Activated CD4-positive, CD25-positive, alpha-beta regulatory T cell treated with anti-CD3 and anti-CD28 coated beads, Interleukin-2, amount 50 U/mL, for 24 hours (primary cell): ENCODE measurements at regions not wholly inside any gene's neighbourhood (a gene's known extent, or its start where the extent isn't known, plus 50 kb on each side); places are given as distances from the start of the nearest gene placed in this dataset.
A peak's percentile ranks its signal among the peaks of the same experiment; 100 is the strongest.
"Not testable (repeated sequence)": the region's sequence is repeated elsewhere in the genome, so short reads cannot be mapped to it uniquely, and the experiment has no call there.

Source experiments
- ATAC-seq, 2 donors: fragments of 150-1000 bp; cut with Tn5 transposase; one replicate each; pipeline ENCODE4 v1.10.0; 2021; ENCODE audit warnings: mild to moderate bottlenecking in 1 of 2, moderate library complexity in 1 of 2

- ATAC-seq = peak; percentile 60 to 63
These were observed 713.4 kb upstream of the ACO1 start for GRCh38 chr9:31671011-31671410.

DNA sequence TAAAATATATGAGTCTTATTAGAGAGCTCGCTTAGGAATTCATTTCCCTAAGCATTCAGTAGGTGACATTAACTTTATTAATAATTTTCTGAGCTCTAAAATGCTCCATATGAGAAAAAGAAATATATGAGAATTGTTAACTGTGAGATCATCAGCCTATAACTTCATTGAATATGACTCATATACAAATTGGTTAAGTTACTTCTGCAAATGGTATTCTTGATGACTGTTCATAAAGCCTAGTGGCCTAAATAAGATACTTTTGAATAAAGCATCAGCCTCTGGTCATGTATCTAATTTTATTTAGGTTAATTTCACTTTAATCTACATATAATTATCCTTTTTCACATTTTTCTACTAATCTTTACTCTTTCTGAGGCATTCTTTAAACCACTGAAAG, 710.2 kb upstream of the ACO1 start:
- ATAC-seq = peak; percentile 57 to 64

DNA sequence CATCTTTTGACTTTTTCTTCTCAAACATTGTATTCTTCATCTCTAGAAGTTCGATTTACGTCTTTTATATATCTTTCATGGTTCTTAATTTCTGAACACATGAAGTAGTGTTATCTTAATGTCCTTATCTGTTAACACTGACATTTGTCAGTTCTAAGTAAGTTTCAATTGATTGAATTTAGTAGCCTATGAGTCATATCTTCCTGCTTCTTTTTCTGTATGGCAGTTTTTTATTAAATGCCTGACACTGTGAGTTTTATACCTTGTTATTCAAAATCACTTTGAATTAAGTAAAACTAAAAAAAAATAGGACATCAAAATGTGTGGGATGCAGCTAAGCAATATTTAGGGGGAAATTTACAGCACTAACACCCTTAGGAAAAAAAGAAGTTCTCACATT, 707.0 kb upstream of the ACO1 start:
- ATAC-seq = peak; percentile 42 to 54

- peak; percentile 59 to 66 for ATAC-seq
These were observed 706.6 kb upstream of the ACO1 start for GRCh38 chr9:31677877-31678276.

- ATAC-seq = no peak
These were observed 701.3 kb upstream of the ACO1 start for GRCh38 chr9:31683116-31683515.

DNA sequence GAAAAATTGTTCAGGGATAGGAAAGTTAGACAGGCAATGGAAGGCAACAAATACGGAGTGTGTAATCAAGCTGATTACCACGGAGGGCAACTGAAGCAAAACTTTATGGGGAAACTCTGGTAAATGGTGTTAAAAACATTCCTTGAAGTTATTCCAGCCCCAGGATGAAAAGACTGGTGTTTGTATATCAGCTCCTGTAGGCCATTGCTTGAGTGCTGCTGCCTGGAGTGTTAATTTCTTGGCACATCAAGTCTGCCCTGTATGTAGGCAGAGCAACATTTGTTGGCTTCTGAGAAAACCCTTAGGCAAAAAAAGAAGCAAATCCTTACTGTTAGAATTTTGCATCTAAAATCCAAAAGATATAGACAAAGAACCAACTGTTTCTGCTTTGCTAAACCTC, 686.5 kb upstream of the ACO1 start:
- ATAC-seq = no peak

- ATAC-seq = peak; percentile 81 to 82
These were observed 684.6 kb upstream of the ACO1 start for GRCh38 chr9:31699836-31700235.

DNA sequence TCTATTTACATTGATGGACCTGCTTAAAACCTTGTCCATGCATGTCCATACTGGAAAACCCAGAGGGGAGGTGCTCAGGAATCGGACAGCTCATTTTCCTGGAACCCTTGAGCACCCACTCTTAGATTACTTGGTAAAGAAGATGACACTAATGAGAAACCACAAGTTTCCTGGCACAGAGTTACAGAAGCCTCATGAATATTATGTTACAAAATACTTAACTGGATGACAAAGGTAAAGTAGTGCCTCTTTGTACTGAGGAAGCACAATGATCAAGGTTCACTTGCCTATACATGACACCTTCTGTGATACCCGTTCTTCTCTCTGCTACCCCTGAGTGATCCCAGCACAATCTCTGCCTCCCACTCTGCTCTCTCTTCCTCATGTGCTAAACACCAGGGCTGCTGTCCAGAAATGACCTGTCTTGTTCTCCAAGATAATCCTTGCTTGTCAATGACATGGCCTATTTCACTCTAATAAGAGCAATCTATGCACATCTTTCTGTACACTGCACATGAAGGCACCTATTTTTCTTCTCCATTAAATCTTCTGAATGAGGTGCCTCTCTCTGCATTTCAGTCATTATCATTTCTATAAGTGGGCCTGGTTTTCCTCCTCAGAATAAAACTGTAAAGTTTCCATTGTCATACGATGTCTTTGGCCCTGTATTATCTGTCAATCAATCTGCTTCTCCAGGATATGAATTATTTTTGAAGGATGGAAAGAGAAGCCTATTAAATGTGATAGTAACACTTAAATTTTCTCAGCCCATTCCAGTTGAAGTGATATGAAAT, 684.0 kb upstream of the ACO1 start:
- ATAC-seq = peak; percentile 81 to 84

GRCh38 chr9:31702957-31703356, 681.5 kb upstream of the ACO1 start:
- ATAC-seq = no peak

- ATAC-seq = no peak
These were observed 669.2 kb upstream of the ACO1 start for GRCh38 chr9:31715250-31715649.

DNA sequence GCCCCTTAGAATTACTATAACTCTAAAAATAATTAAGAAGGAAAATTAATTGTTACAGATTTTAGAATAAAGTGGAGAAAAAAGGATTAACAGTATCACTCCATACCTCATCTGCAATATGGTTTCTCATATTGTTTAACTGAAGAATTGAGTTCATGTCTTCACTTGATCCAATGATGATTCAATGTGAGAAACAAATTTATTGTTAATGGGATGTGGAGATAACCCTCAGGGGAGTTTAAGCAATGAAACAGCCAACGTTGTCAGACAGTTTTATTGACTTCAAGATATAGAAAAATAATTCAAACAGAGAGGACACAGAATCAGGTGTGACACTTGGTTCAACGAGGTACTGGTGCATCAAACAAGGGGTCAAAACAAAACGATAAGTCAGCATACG, 665.2 kb upstream of the ACO1 start:
- ATAC-seq = no peak

DNA sequence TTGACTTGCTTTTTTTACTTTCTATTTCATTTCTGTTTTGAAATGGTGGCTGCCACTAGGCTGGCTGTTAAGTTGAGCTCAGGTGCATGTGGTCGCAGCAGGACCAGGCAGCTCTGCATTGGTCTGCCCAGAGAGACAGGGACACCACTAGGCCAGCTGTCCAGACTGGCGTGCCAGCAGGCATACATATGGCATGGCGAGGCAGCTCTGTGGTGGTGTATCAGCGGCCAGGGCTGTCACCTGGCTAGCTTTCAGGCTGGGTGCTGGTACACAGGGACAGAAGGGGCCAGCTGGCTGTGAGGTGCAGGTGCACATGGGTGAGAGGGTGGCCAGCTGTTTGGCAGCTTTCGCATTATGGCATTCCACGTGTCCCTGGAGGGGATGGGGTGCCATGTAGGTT, 654.0 kb upstream of the ACO1 start:
- ATAC-seq = no peak

GRCh38 chr9:31733166-31733565, 651.3 kb upstream of the ACO1 start:
- no peak for ATAC-seq

- ATAC-seq = no peak
These were observed 647.8 kb upstream of the ACO1 start for GRCh38 chr9:31736581-31737179.

GRCh38 chr9:31740705-31741104, 643.7 kb upstream of the ACO1 start:
- ATAC-seq = no peak

DNA sequence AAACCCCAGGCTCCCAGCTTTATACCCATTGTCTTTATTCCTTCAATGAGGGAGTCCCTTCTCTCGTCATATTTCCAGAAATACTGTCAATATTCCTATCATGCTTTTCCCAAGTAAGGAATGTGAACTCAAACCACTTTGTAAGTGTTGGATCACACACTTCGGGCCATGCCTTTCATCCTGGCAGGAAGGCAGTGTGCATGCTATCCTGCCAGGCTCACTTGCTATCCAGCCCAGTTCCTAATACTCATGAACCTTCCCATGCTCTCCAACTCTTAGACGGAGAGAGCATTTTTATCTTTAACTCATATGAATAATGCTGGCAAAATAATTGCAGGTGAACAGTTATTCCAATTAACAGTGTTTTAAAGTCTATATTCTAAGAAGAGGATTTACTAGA, 639.9 kb upstream of the ACO1 start:
- ATAC-seq = no peak

DNA sequence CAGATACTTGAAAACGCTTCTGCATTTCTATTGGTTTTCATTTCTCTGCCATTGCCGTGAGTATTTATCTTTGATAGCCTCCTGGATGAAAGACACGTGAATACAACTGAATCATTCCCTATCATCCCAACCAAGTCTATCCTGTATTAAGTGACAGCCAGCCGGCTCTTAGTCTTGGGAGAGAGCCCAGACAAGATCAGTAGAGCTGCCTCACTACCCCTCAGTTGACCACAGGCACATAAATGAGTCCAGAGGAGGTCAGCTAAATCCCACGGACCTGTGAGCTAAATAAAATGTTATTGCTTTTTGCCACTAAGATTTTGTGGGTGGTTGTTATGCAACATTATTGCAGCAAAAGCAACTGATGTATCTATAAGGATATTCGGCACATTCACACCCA, 639.0 kb upstream of the ACO1 start:
- ATAC-seq = no peak

DNA sequence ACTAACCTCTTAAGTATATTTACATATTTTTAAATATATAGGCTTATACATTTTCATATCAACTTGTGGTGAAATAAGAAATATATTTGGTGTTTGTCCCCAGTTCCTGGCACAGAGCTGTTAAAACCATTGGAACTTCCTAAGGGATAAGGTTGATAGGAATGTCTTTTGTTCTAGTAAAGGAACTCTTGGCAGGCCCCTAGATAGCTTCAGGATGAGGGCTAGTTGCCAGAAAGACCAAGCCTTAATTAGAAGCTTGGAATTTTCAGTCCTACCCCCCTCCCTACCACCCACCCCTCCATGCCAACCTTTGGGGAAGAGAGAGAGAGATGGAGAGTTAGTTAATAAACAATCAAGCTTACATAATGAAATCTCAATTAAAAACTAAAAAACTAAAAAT, 638.6 kb upstream of the ACO1 start:
- ATAC-seq = no peak

- no peak for ATAC-seq
These were observed 630.7 kb upstream of the ACO1 start for GRCh38 chr9:31753756-31754155.

- no peak for ATAC-seq
These were observed 624.7 kb upstream of the ACO1 start for GRCh38 chr9:31759703-31760102.

GRCh38 chr9:31774021-31774420, 610.4 kb upstream of the ACO1 start:
- ATAC-seq = not testable (repeated sequence)

GRCh38 chr9:31774571-31774970, 609.9 kb upstream of the ACO1 start:
- ATAC-seq = no peak

DNA sequence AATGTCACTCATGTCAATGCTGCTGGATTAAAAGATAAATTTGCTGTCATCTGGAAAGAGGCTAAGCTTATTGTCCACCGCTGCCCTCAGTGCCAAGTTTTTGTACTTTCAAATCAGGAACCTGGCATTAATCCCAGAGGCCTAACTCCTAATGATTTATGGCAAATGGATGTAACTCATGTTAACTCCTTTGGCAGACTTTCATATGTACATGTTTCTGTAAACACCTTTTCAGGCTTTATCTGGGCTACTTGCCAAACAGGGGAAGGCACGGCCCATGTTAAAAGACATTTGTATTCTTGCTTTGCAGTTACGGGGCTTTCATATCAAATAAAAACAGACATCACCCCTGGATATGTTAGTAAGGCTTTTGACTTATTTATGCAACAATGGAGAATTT, 608.0 kb upstream of the ACO1 start:
- ATAC-seq = no peak

- no peak for ATAC-seq
These were observed 601.0 kb upstream of the ACO1 start for GRCh38 chr9:31783491-31783890.

GRCh38 chr9:31790720-31791119, 593.7 kb upstream of the ACO1 start:
- no peak for ATAC-seq
